Small intestine (tissue), 7 donors: ENCODE measurements at regions not wholly inside any gene's neighbourhood (a gene's known extent, or its start where the extent isn't known, plus 50 kb on each side); places are given as distances from the start of the nearest gene placed in this dataset.
A peak's percentile ranks its signal among the peaks of the same experiment; 100 is the strongest.
"Not testable (repeated sequence)": the region's sequence is repeated elsewhere in the genome, so short reads cannot be mapped to it uniquely, and the experiment has no call there.

Experiments
- DNase-seq, 2 donors: peaks; one replicate each; pipeline versions ENCODE4 v3.0.0 to v3.0.0-alpha.2; 2013
- FAIRE-seq: peaks from 2 replicates; lab custom pipeline; 2012; peaks lifted over from hg19 to GRCh38; lab: Jason Lieb, UNC
- H3K27ac ChIP-seq, 3 donors: one replicate each; pipeline ENCODE4 v1.5.1; 2013; ENCODE audit warnings: low read length in 2 of 3, mild to moderate bottlenecking in 2 of 3, control low read depth in 1 of 3, inconsistent platforms in 1 of 3, low read depth in 1 of 3, moderate library complexity in 1 of 3
- H3K27me3 ChIP-seq, 3 donors: one replicate each; pipeline ENCODE4 v1.6.1; 2013; ENCODE audit warnings: low read length in 3 of 3, inconsistent platforms in 1 of 3; ENCODE audit not compliant: control insufficient read depth in 3 of 3, insufficient read depth in 3 of 3
- H3K36me3 ChIP-seq, 3 donors: one replicate each; pipeline ENCODE4 v1.6.1; 2013; ENCODE audit warnings: low read length in 3 of 3, inconsistent platforms in 1 of 3, low read depth in 1 of 3, mild to moderate bottlenecking in 1 of 3, moderate library complexity in 1 of 3; ENCODE audit not compliant: control insufficient read depth in 3 of 3, insufficient read depth in 2 of 3
- H3K4me1 ChIP-seq, 3 donors: one replicate each; pipeline ENCODE4 v1.6.1; 2013; ENCODE audit warnings: low read length in 2 of 3, inconsistent platforms in 1 of 3, low read depth in 1 of 3, mild to moderate bottlenecking in 1 of 3, moderate library complexity in 1 of 3; ENCODE audit not compliant: control insufficient read depth in 3 of 3, insufficient read depth in 2 of 3
- H3K4me3 ChIP-seq, 3 donors: one replicate each; pipeline ENCODE4 v1.5.1; 2013; ENCODE audit warnings: low read length in 3 of 3, control low read depth in 1 of 3, inconsistent platforms in 1 of 3, low read depth in 1 of 3, mild to moderate bottlenecking in 1 of 3, moderate library complexity in 1 of 3
- H3K9me3 ChIP-seq, 2 donors: one replicate each; pipeline ENCODE4 v1.6.1; 2013; ENCODE audit warnings: low read depth in 1 of 2, low read length in 1 of 2; ENCODE audit not compliant: control insufficient read depth in 2 of 2, insufficient read depth in 1 of 2
- WGBS, 3 donors: extraction: QIAGEN DNeasy Blood & Tissue Kit; methylation state at CpG; one replicate each; pipeline ENCODE4 v1.1.7; 2013; 5-methylcytosine and 5-hydroxymethylcytosine counted together
- donor health status: healthy with polysubstance abuse.
- donor health status: control.
- donor health status: control.
- donor health status: Bipolar disorder and iron deficiency.
- donor health status: healthy.

- not testable (repeated sequence) for H3K4me3 ChIP-seq, H3K4me1 ChIP-seq, H3K9me3 ChIP-seq, H3K27ac ChIP-seq, H3K36me3 ChIP-seq, DNase-seq, H3K27me3 ChIP-seq
- 52 to 56% (median 55%) methylated on average over 1 of the region's 1 CpG for WGBS, 3 donors
- peak; percentile 15 for FAIRE-seq
These were observed 838.0 kb upstream of the CDH18 start for GRCh38 chr5:20825951-20826350.

- H3K4me3 ChIP-seq, DNase-seq, H3K4me1 ChIP-seq, H3K36me3 ChIP-seq, H3K9me3 ChIP-seq, H3K27me3 ChIP-seq, H3K27ac ChIP-seq, FAIRE-seq: not testable (repeated sequence)
- WGBS, 3 donors, result 76 to 94% (median 91%) methylated on average over 1 of the region's 1 CpG
These were observed 809.2 kb upstream of the CDH18 start for GRCh38 chr5:20797216-20797615.

GRCh38 chr5:20784755-20785154, 796.8 kb upstream of the CDH18 start:
- DNase-seq, FAIRE-seq, H3K27me3 ChIP-seq, H3K4me1 ChIP-seq, H3K27ac ChIP-seq, H3K9me3 ChIP-seq, H3K36me3 ChIP-seq, H3K4me3 ChIP-seq: not testable (repeated sequence)
- 71 to 78% (median 76%) methylated on average over 2 of the region's 5 CpGs for WGBS, 3 donors

GRCh38 chr5:20783484-20783883, 795.5 kb upstream of the CDH18 start:
- not testable (repeated sequence) for FAIRE-seq, H3K36me3 ChIP-seq, H3K27me3 ChIP-seq, H3K4me3 ChIP-seq, DNase-seq, H3K9me3 ChIP-seq, H3K4me1 ChIP-seq, H3K27ac ChIP-seq
- WGBS, 3 donors, result 65 to 73% (median 69%) methylated on average over 2 of the region's 2 CpGs

- not testable (repeated sequence) for H3K27ac ChIP-seq, H3K4me3 ChIP-seq, H3K27me3 ChIP-seq, H3K9me3 ChIP-seq, FAIRE-seq, H3K4me1 ChIP-seq, H3K36me3 ChIP-seq, DNase-seq
- WGBS, 3 donors, result 70 to 74% (median 71%) methylated on average over 2 of the region's 2 CpGs
These were observed 783.3 kb upstream of the CDH18 start for GRCh38 chr5:20771338-20771737.

- H3K27ac ChIP-seq, FAIRE-seq, DNase-seq, H3K9me3 ChIP-seq, H3K4me1 ChIP-seq, H3K4me3 ChIP-seq, H3K27me3 ChIP-seq, H3K36me3 ChIP-seq: not testable (repeated sequence)
- no CpG with 5 or more reads among the region's 2 CpGs for WGBS, 3 donors
These were observed 777.1 kb upstream of the CDH18 start for GRCh38 chr5:20765074-20765473.

DNA sequence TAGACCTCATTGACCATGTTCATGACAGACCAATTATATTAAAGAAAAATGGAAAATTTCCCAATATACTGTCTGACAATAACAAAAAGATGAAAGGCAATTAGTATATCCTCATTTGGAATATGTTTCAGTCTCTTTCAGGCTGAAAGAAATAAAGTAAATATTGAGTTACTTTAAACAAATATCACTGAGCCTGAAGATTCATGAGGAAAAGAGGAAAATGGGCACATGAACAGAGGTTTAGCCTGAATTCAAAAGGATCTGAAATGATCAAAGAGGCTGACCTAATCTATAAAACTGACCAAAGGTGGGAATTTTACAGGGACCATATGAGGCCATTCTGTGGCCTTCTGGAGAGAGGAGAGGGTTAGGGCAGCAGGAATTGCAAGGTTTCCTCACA, 771.5 kb upstream of the CDH18 start:
- H3K36me3 ChIP-seq, H3K27me3 ChIP-seq, H3K4me1 ChIP-seq, FAIRE-seq, DNase-seq, H3K9me3 ChIP-seq, H3K4me3 ChIP-seq, H3K27ac ChIP-seq: not testable (repeated sequence)

DNA sequence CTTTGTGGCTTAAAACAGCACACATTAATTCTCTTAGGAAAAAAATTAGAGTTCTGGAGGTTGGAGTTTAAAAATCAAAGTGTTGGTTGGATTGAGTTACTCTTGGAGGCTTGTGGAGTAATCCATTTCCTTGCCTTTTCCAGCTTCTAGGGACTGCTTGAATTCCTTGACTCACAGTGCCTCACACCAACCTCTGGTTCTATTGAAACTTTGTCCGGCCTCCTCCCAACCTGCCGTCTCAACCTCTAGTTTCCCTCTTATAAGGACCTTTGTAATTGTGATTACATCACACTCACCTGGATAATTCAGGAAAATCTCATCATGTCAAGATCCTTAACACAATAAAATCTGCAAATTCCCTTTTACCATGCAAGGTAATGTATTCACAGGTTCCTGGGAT, 764.2 kb upstream of the CDH18 start:
- 57% methylated on average over 1 of the region's 2 CpGs; no CpG with 5 or more reads in 2 of the 3 donors for WGBS, 3 donors
- H3K9me3 ChIP-seq, FAIRE-seq, H3K4me3 ChIP-seq, H3K27ac ChIP-seq, H3K4me1 ChIP-seq, H3K27me3 ChIP-seq, H3K36me3 ChIP-seq, DNase-seq: not testable (repeated sequence)

DNA sequence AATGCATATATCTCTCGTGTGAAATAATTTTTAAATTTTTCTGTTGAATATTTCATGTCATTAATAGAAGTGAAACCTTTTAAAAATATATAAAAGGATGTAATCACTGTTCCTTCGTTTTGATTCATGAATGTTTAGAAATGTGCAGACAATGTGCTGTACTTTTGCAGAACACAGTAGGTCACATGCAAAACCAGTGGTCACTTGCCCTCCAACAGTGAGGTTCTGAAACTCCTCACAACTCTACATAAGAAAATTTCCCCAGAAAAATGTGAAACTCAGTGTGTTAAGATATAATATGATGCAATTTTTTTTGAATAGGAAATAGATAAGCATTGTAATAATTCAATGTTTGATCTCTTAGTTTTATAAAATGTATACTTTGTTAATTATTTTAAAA, 747.7 kb upstream of the CDH18 start:
- not testable (repeated sequence) for H3K9me3 ChIP-seq
- FAIRE-seq, result peak; percentile 72
- 36 to 60% (median 40%) methylated on average over 2 of the region's 2 CpGs for WGBS, 3 donors

More for the DNA sequence above, 747.7 kb upstream of the CDH18 start:
- not testable (repeated sequence) for H3K4me1 ChIP-seq, H3K4me3 ChIP-seq, H3K27ac ChIP-seq, H3K27me3 ChIP-seq, DNase-seq, H3K36me3 ChIP-seq
